HepG2 (cell line): ENCODE measurements at regions not wholly inside any gene's neighbourhood (a gene's known extent, or its start where the extent isn't known, plus 50 kb on each side); places are given as distances from the start of the nearest gene placed in this dataset.

ENCODE experiments used
- EP300 ChIP-seq, 3 experiments: sonication (generic) in 1 of 3; formaldehyde crosslinking in 1 of 3; IDR thresholded peaks; 2 replicates each; pipeline versions ENCODE4 v1.5.1 to v1.6.1; 2011 to 2020; ENCODE audit warnings: low read depth in 2 of 3, low read length in 2 of 3, borderline replicate concordance in 1 of 3, improper control_type of control experiment in 1 of 3, mild to moderate bottlenecking in 1 of 3, missing genetic modification reagents in 1 of 3, moderate library complexity in 1 of 3
- MEIS1 ChIP-seq: sonication (generic); formaldehyde crosslinking; IDR thresholded peaks from 2 replicates; pipeline ENCODE4 v1.9.0; 2021; ENCODE audit warnings: mild to moderate bottlenecking, missing genetic modification reagents, moderate library complexity, borderline replicate concordance
- MTA1 ChIP-seq: sonication (generic); formaldehyde crosslinking; IDR thresholded peaks from 2 replicates; pipeline ENCODE4 v1.4.0; 2020; ENCODE audit warnings: missing genetic modification reagents, mild to moderate bottlenecking, borderline replicate concordance
- NFAT5 ChIP-seq: sonication (generic); formaldehyde crosslinking; IDR thresholded peaks from 2 replicates; pipeline ENCODE4 v1.4.0; 2020; ENCODE audit warnings: missing genetic modification reagents
- RAD21 ChIP-seq: fragments of 450-650 bp; formaldehyde crosslinking; IDR thresholded peaks from 2 replicates; pipeline ENCODE4 v1.5.0; 2020; ENCODE audit warnings: mild to moderate bottlenecking
- SMC3 ChIP-seq: IDR thresholded peaks from 2 replicates; pipeline ENCODE4 v1.6.1; 2011; ENCODE audit warnings: low read length, improper control_type of control experiment
- TCF7L2 ChIP-seq: IDR thresholded peaks from 2 replicates; pipeline ENCODE4 v1.6.1; 2011; ENCODE audit warnings: mild to moderate bottlenecking, low read depth, low read length, moderate library complexity
- TFE3 ChIP-seq: IDR thresholded peaks from 2 replicates; pipeline ENCODE4 v1.6.1; 2016
- ZBTB33 ChIP-seq: sonication (generic); formaldehyde crosslinking; IDR thresholded peaks from 2 replicates; pipeline ENCODE4 v1.4.0; 2020; ENCODE audit warnings: missing genetic modification reagents
- ZFP36 ChIP-seq: fragments of 150-350 bp; IDR thresholded peaks from 2 replicates; pipeline ENCODE4 v1.6.1; 2018; ENCODE audit warnings: borderline replicate concordance, low read length, low read depth; ENCODE audit not compliant: partially characterized antibody
- ZIK1 ChIP-seq: sonication (generic); formaldehyde crosslinking; IDR thresholded peaks from 2 replicates; pipeline ENCODE4 v1.5.0; 2020; ENCODE audit warnings: mild to moderate bottlenecking, low read depth, missing genetic modification reagents, borderline replicate concordance
- ZNF264 ChIP-seq: sonication (generic); formaldehyde crosslinking; IDR thresholded peaks from 2 replicates; pipeline ENCODE4 v1.4.0; 2020; ENCODE audit warnings: missing genetic modification reagents
- ZNF512 ChIP-seq: sonication (generic); formaldehyde crosslinking; IDR thresholded peaks from 2 replicates; pipeline ENCODE4 v1.4.0; 2020; ENCODE audit warnings: mild to moderate bottlenecking, missing genetic modification reagents
- TF ChIP-seq, protein P1 (sequence below): sonication (generic); formaldehyde crosslinking; IDR thresholded peaks from 2 replicates; pipeline ENCODE4 v1.5.0; 2020; ENCODE audit warnings: mild to moderate bottlenecking, missing genetic modification reagents, moderate library complexity

- TF ChIP-seq, protein P1, sequence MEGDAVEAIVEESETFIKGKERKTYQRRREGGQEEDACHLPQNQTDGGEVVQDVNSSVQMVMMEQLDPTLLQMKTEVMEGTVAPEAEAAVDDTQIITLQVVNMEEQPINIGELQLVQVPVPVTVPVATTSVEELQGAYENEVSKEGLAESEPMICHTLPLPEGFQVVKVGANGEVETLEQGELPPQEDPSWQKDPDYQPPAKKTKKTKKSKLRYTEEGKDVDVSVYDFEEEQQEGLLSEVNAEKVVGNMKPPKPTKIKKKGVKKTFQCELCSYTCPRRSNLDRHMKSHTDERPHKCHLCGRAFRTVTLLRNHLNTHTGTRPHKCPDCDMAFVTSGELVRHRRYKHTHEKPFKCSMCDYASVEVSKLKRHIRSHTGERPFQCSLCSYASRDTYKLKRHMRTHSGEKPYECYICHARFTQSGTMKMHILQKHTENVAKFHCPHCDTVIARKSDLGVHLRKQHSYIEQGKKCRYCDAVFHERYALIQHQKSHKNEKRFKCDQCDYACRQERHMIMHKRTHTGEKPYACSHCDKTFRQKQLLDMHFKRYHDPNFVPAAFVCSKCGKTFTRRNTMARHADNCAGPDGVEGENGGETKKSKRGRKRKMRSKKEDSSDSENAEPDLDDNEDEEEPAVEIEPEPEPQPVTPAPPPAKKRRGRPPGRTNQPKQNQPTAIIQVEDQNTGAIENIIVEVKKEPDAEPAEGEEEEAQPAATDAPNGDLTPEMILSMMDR (CRISPR knock-in tag), result no peak
- no peak for TF ChIP-seq MTA1
- no peak for TF ChIP-seq ZFP36
- no peak for TF ChIP-seq SMC3
- no peak for TF ChIP-seq NFAT5 (CRISPR knock-in tag)
- no peak for TF ChIP-seq ZNF512 (CRISPR knock-in tag)
- no peak for TF ChIP-seq EP300 (IDR thresholded peaks at IDR 0.05; ENCODE audit: low read depth in 2 of 2, low read length in 2 of 2)
- no peak for TF ChIP-seq EP300 (CRISPR knock-in tag; IDR thresholded peaks at IDR 0.05; ENCODE audit: borderline replicate concordance)
- TF ChIP-seq RAD21 (CRISPR knock-in tag), result no peak
- no peak for TF ChIP-seq MEIS1 (CRISPR knock-in tag)
- no peak for TF ChIP-seq ZBTB33 (CRISPR knock-in tag)
- no peak for TF ChIP-seq ZIK1 (CRISPR knock-in tag)
- no peak for TF ChIP-seq TCF7L2
- no peak for TF ChIP-seq TFE3 (CRISPR knock-in tag)
- TF ChIP-seq ZNF264 (CRISPR knock-in tag), result no peak
Measured at GRCh38 chr10:21334891-21335696, 190.4 kb downstream of the SKIDA1 start.
